SK-N-SH (cell line): ENCODE measurements at regions not wholly inside any gene's neighbourhood (a gene's known extent, or its start where the extent isn't known, plus 50 kb on each side); places are given as distances from the start of the nearest gene placed in this dataset.

Experiments used
- CTCF ChIP-seq: fragments of 200-600 bp; sonication (generic); IDR thresholded peaks from 2 replicates; pipeline ENCODE4 v1.6.1; 2017; ENCODE audit warnings: antibody characterized with exemption, mild to moderate bottlenecking, moderate library complexity
- EP300 ChIP-seq, 2 experiments: IDR thresholded peaks; 2 replicates each; pipeline versions ENCODE4 v1.4.0 to v1.6.1; 2012; ENCODE audit warnings: borderline replicate concordance in 1 of 2, low read depth in 1 of 2, low read length in 1 of 2
- IRF3 ChIP-seq: fragments of 150-350 bp; IDR thresholded peaks from 2 replicates; pipeline ENCODE4 v1.6.1; 2016; ENCODE audit warnings: mild to moderate bottlenecking, low read depth, low read length
- JUND ChIP-seq: IDR thresholded peaks from 2 replicates; pipeline ENCODE4 v1.4.0; 2012
- MAX ChIP-seq: IDR thresholded peaks from 2 replicates; pipeline ENCODE4 v1.4.0; 2012; ENCODE audit warnings: low read depth
- RAD21 ChIP-seq: IDR thresholded peaks from 2 replicates; pipeline ENCODE4 v1.6.1; 2012; ENCODE audit warnings: mild to moderate bottlenecking, low read length
- TEAD4 ChIP-seq: IDR thresholded peaks from 2 replicates; pipeline ENCODE4 v1.4.0; 2012; ENCODE audit warnings: mild to moderate bottlenecking, borderline replicate concordance; ENCODE audit not compliant: insufficient read depth
- USF1 ChIP-seq: IDR thresholded peaks from 2 replicates; pipeline ENCODE4 v1.4.0; 2012; ENCODE audit warnings: low read depth, borderline replicate concordance
- ZBTB33 ChIP-seq: IDR thresholded peaks from 2 replicates; pipeline ENCODE4 v1.4.0; 2012; ENCODE audit warnings: low read depth, borderline replicate concordance

GRCh38 chr3:109213321-109213720 lies 76.8 kb downstream of the C3orf85 start:
- TF ChIP-seq RAD21 (no peak), EP300 (IDR thresholded peaks at IDR 0.05; ENCODE audit: borderline replicate concordance in 1 of 2, low read depth in 1 of 2, low read length in 1 of 2) (no peak), USF1 (no peak), CTCF (no peak), JUND (no peak), ZBTB33 (no peak), TEAD4 (no peak), IRF3 (no peak), MAX (no peak)
